CD14-positive monocyte (primary cell): ENCODE measurements at regions not wholly inside any gene's neighbourhood (a gene's known extent, or its start where the extent isn't known, plus 50 kb on each side); places are given as distances from the start of the nearest gene placed in this dataset.

Experiments
- DNase-seq, 3 donors: peaks; one replicate each; pipeline ENCODE4 v3.0.0-alpha.2; 2011 to 2022
- H2AFZ ChIP-seq: 2 replicates; pipeline ENCODE4 v1.6.0; 2012; ENCODE audit warnings: mild to moderate bottlenecking, low read depth, low read length, inconsistent platforms; ENCODE audit not compliant: insufficient read depth, poor library complexity, severe bottlenecking
- H3K27ac ChIP-seq, 2 donors: 1 replicate in 1 of 2; 2 replicates in 1 of 2; pipeline ENCODE4 v1.5.1; 2012 to 2013; ENCODE audit warnings: low read length in 2 of 2, control low read depth in 1 of 2, inconsistent platforms in 1 of 2, low read depth in 1 of 2, mild to moderate bottlenecking in 1 of 2
- H3K27me3 ChIP-seq, 2 donors: one replicate each; pipeline versions ENCODE4 v1.6.0 to v1.6.1; 2011 to 2013; ENCODE audit warnings: low read length in 2 of 2; ENCODE audit not compliant: control insufficient read depth in 2 of 2, insufficient read depth in 2 of 2
- H3K36me3 ChIP-seq, 2 donors: replicated peaks in 1 of 2; 1 replicate in 1 of 2; 2 replicates in 1 of 2; pipeline versions ENCODE4 v1.5.1 to v1.6.1; 2012 to 2013; ENCODE audit warnings: low read length in 2 of 2, control low read depth in 1 of 2, inconsistent platforms in 1 of 2, mild to moderate bottlenecking in 1 of 2; ENCODE audit not compliant: insufficient read depth in 2 of 2, control insufficient read depth in 1 of 2
- H3K4me1 ChIP-seq, 2 donors: 1 replicate in 1 of 2; 2 replicates in 1 of 2; pipeline versions ENCODE4 v1.5.1 to v1.6.1; 2012 to 2013; ENCODE audit warnings: low read length in 2 of 2, control low read depth in 1 of 2, inconsistent platforms in 1 of 2, mild to moderate bottlenecking in 1 of 2, moderate library complexity in 1 of 2; ENCODE audit not compliant: insufficient read depth in 2 of 2, control insufficient read depth in 1 of 2
- H3K4me2 ChIP-seq: replicated peaks from 2 replicates; pipeline ENCODE3; 2012; ENCODE audit warnings: low read length, moderate library complexity, mild to moderate bottlenecking; ENCODE audit not compliant: poor library complexity, severe bottlenecking; ENCODE audit errors: extremely low read depth
- H3K4me3 ChIP-seq, 3 experiments: fragments of 200-600 bp in 1 of 3; sonication (generic) in 1 of 3; replicated peaks in 1 of 3; 1 replicate in 2 of 3; 2 replicates in 1 of 3; pipeline ENCODE4 v1.5.1; 2011 to 2013; ENCODE audit warnings: low read length in 3 of 3, mild to moderate bottlenecking in 3 of 3, control low read depth in 2 of 3, low read depth in 2 of 3, inconsistent platforms in 1 of 3, moderate library complexity in 1 of 3
- H3K79me2 ChIP-seq: 2 replicates; pipeline ENCODE4 v1.6.0; 2012; ENCODE audit warnings: mild to moderate bottlenecking, control low read depth, inconsistent platforms, low read length, moderate library complexity; ENCODE audit not compliant: insufficient read depth
- H3K9ac ChIP-seq: 2 replicates; pipeline ENCODE4 v1.6.0; 2017; ENCODE audit warnings: low read length, mild to moderate bottlenecking; ENCODE audit not compliant: insufficient read depth, poor library complexity, severe bottlenecking
- H3K9me3 ChIP-seq, 2 donors: replicated peaks in 1 of 2; 1 replicate in 1 of 2; 2 replicates in 1 of 2; pipeline versions ENCODE4 v1.5.1 to v1.6.1; 2012 to 2013; ENCODE audit warnings: low read length in 2 of 2, control low read depth in 1 of 2; ENCODE audit not compliant: control insufficient read depth in 1 of 2, insufficient read depth in 1 of 2
- H4K20me1 ChIP-seq: 2 replicates; pipeline ENCODE4 v1.6.0; 2012; ENCODE audit warnings: mild to moderate bottlenecking, low read length, control low read depth, moderate library complexity; ENCODE audit not compliant: insufficient read depth
- H3K27ac Mint-ChIP-seq, 7 donors: one replicate each; pipeline ENCODE4 v1.8.0; 2020; ENCODE audit warnings: mild to moderate bottlenecking in 7 of 7, mixed read lengths in 7 of 7, moderate library complexity in 6 of 7, inconsistent platforms in 2 of 7
- H3K27me3 Mint-ChIP-seq, 3 donors: one replicate each; pipeline ENCODE4 v1.8.0; 2021 to 2022; ENCODE audit warnings: low read depth in 3 of 3, mild to moderate bottlenecking in 3 of 3, mixed read lengths in 3 of 3, moderate library complexity in 3 of 3, inconsistent platforms in 1 of 3
- H3K36me3 Mint-ChIP-seq, 2 donors: one replicate each; pipeline ENCODE4 v1.8.0; 2020; ENCODE audit warnings: mixed read lengths in 2 of 2, inconsistent platforms in 1 of 2, mild to moderate bottlenecking in 1 of 2
- H3K4me1 Mint-ChIP-seq: one replicate; pipeline ENCODE4 v1.8.0; 2020; ENCODE audit warnings: mild to moderate bottlenecking, mixed read lengths
- H3K4me3 Mint-ChIP-seq, 2 donors: one replicate each; pipeline ENCODE4 v1.8.0; 2020; ENCODE audit warnings: mild to moderate bottlenecking in 2 of 2, mixed read lengths in 2 of 2, moderate library complexity in 1 of 2
- H3K9me3 Mint-ChIP-seq, 7 donors: one replicate each; pipeline ENCODE4 v1.8.0; 2020 to 2022; ENCODE audit warnings: mixed read lengths in 7 of 7, mild to moderate bottlenecking in 6 of 7, moderate library complexity in 6 of 7, inconsistent platforms in 2 of 7
- CTCF ChIP-seq: fragments of 200-600 bp; IDR thresholded peaks from one replicate; pipeline ENCODE4 v1.8.0; 2022; ENCODE audit warnings: antibody characterized with exemption, mild to moderate bottlenecking
- WGBS: methylation state at CpG from one replicate; pipeline ENCODE4 v1.1.5; 2013; ENCODE audit warnings: missing lambda C conversion rate; ENCODE audit not compliant: insufficient coverage; 5-methylcytosine and 5-hydroxymethylcytosine counted together
- intact Hi-C, 2 donors: fragments of 100-400 bp; cut with micrococcal nuclease; formaldehyde crosslinking; loops; one replicate each; pipeline versions ENCODE4 v1.15.0 to v1.15.1; 2023

GRCh38 chr15:62903437-62903836, 139.1 kb upstream of the TPM1 start:
- no peak for TF ChIP-seq CTCF

GRCh38 chr15:62904041-62904910, 138.3 kb upstream of the TPM1 start:
- no peaks in the 10 kb centered on the region for H3K36me3 ChIP-seq
- peaks cover 3 to 9% (median 6%) of the 10 kb centered on the region in 3 donors for H3K27me3 Mint-ChIP-seq
- H2AFZ ChIP-seq = no peak overlapping the region
- TF ChIP-seq CTCF = no peak
- no peak overlapping the region for H3K4me3 Mint-ChIP-seq
- H3K9me3 Mint-ChIP-seq = peaks cover 0 to 1% (median 0%) of the 10 kb centered on the region in 7 donors
- no peak overlapping the region for H3K4me2 ChIP-seq
- H4K20me1 ChIP-seq = no peaks in the 10 kb centered on the region
- no peak overlapping the region for H3K4me3 ChIP-seq
- no peak overlapping the region for H3K27ac ChIP-seq
- H3K9me3 ChIP-seq = no peaks in the 10 kb centered on the region
- 95% methylated on average over 5 of the region's 8 CpGs for WGBS
- no peak overlapping the region for H3K9ac ChIP-seq
- H3K79me2 ChIP-seq = no peaks in the 10 kb centered on the region
- no peaks in the 10 kb centered on the region for H3K27me3 ChIP-seq
- intact Hi-C loops = no loop called here
- DNase-seq = no peak
- peaks cover 23% of the 10 kb centered on the region for H3K4me1 Mint-ChIP-seq
- H3K36me3 Mint-ChIP-seq = no peaks in the 10 kb centered on the region
- H3K4me1 ChIP-seq = peaks cover 3 to 14% of the 10 kb centered on the region in 2 donors
- H3K27ac Mint-ChIP-seq = peak overlapping the region in 1 of 7 donors; percentile 70

More at GRCh38 chr15:62903437-62903836, 139.1 kb upstream of the TPM1 start:
- intact Hi-C loops = no loop called here
- no peak overlapping the region for H3K27ac Mint-ChIP-seq
- peaks cover 23% of the 10 kb centered on the region for H3K4me1 Mint-ChIP-seq
- no peaks in the 10 kb centered on the region for H3K27me3 ChIP-seq
- WGBS = no CpG with 5 or more reads among the region's 2 CpGs
- H3K4me2 ChIP-seq = no peak overlapping the region
- H3K4me3 Mint-ChIP-seq = no peak overlapping the region
- no peaks in the 10 kb centered on the region for H3K36me3 Mint-ChIP-seq
- no peaks in the 10 kb centered on the region for H4K20me1 ChIP-seq
- H3K4me3 ChIP-seq = no peak overlapping the region
- no peak overlapping the region for H3K27ac ChIP-seq
- no peaks in the 10 kb centered on the region for H3K9me3 ChIP-seq
- no peak overlapping the region for H2AFZ ChIP-seq
- no peak for DNase-seq
- H3K4me1 ChIP-seq = peaks cover 3 to 14% of the 10 kb centered on the region in 2 donors
- no peaks in the 10 kb centered on the region for H3K36me3 ChIP-seq
- H3K9ac ChIP-seq = no peak overlapping the region
- H3K79me2 ChIP-seq = no peaks in the 10 kb centered on the region
- peaks cover 0 to 1% (median 0%) of the 10 kb centered on the region in 7 donors for H3K9me3 Mint-ChIP-seq
- H3K27me3 Mint-ChIP-seq = peaks cover 3 to 11% (median 6%) of the 10 kb centered on the region in 3 donors
